ENCODE measurements at regions not wholly inside any gene's neighbourhood (a gene's known extent, or its start where the extent isn't known, plus 50 kb on each side); places are given as distances from the start of the nearest gene placed in this dataset.

GRCh38 chr5:1647580-1647979 is 123.8 kb upstream of the LPCAT1 start:
- TF ChIP-seq CTCF (IDR thresholded peaks at IDR 0.05) (no peak), MLX (CRISPR knock-in tag; IDR thresholded peaks at IDR 0.05) (no peak), ATF2 (CRISPR knock-in tag; IDR thresholded peaks at IDR 0.05; ENCODE audit: borderline replicate concordance, low read depth) (no peak), TP53 (CRISPR knock-in tag; IDR thresholded peaks at IDR 0.05) (no peak), ERG (CRISPR knock-in tag; IDR thresholded peaks at IDR 0.05) (no peak), CBFB (CRISPR knock-in tag; IDR thresholded peaks at IDR 0.05; ENCODE audit: low read depth) (no peak), CREM (CRISPR knock-in tag; IDR thresholded peaks at IDR 0.05) (no peak), ESRRA (CRISPR knock-in tag; IDR thresholded peaks at IDR 0.05; ENCODE audit: borderline replicate concordance) (no peak), E2F5 (CRISPR knock-in tag; IDR thresholded peaks at IDR 0.05) (no peak), ZNF281 (CRISPR knock-in tag; IDR thresholded peaks at IDR 0.05) (no peak), ZBTB43 (CRISPR knock-in tag; IDR thresholded peaks at IDR 0.05) (no peak)

All from WTC11 (cell line).